CD4-positive, alpha-beta T cell treated with Interleukin-15 for 4 hours (primary cell): ENCODE measurements at regions not wholly inside any gene's neighbourhood (a gene's known extent, or its start where the extent isn't known, plus 50 kb on each side); places are given as distances from the start of the nearest gene placed in this dataset.

ENCODE experiments used
- DNase-seq: peaks from one replicate; pipeline ENCODE4 v3.0.0-alpha.2; 2020; ENCODE audit warnings: low spot score

DNA sequence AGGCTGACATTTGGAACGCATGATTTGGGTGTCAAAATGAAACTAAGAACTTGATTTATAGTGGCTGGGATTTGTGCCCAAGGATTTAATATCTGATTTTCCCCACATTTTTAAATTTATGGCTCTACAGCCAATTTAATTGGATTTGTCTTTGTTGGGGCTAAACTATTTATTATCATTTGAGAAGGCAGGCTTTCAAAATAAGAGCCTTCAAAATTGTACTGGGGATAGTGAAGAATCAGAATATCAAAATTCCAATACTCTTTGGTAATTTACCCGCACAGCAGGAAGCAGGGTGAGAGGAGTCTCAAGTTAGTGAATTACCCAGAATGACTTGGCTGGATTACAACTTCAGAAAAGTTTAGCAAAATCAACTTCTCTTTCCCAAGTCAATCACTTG lies 278.1 kb downstream of the LRATD1 start:
- DNase-seq = no peak

DNA sequence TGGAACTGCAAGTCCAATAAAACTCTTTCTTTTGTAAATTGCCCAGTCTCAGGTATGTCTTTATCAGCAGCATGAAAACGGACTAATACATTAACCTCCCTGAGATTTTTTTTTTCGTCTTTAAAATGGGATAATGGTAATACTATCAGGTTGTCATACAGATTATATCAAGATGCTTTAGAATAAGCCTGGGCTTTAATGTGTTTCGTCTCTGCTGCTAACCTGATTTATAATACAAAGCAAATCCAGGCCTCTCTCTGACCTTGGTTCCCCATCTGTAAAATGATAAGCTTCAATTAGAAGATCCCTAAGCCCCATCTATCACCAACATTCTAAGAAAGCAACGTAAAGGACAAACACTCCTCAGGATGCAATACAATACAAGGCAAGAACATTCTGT lies 283.5 kb downstream of the LRATD1 start:
- no peak for DNase-seq

DNA sequence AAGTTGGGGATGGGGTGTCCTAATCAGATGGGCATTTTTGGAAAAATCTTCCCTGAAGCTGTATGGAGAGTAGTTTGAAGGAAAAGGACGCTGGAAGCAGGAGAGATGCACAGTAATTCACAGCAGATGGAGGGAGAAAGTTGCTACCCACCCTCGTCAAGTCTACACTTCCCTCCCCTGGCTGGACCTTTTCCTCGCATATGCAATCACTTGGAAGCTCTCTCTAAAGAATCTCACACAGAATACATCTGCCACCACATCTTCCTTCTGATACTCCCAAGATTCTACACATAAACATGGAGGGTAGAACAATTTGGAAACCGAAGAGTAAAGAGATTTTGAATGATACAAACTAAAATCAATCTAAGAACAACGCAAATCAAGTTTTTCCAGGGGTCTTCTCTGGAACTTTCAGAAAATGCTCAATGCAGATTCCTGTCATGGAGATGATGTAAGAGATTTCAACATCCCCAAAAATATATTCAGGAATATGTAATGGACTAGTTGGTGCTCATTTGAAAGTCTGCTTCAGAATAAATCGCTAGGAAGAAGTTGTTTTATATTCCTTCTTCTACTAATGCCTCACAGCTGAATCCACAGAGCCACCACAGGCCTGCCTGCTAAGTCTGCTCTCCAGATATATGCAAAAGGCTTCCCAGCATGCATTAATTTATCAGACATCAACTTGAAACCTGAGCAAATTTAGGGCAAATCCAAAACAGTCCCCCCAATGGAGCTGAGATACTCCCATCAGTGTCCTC lies 291.5 kb downstream of the LRATD1 start:
- DNase-seq = no peak

DNA sequence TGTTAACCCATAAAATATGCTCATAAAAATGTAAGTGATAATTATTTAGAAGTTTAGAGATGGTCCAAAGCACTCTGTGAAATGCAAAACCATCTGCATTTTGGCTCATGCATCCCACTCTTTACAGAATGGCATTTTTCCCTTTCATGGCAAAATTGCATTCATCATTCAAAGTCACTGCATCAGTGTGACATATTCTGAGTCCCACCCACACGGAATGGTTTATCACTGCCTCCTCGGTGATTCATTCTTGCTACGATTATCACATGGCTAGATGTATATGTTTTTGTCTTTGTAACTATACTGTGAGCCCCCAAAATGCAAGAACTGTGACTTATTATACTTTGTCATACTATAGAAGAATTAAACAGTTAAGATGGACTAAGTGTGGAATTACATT lies 293.0 kb downstream of the LRATD1 start:
- no peak for DNase-seq

DNA sequence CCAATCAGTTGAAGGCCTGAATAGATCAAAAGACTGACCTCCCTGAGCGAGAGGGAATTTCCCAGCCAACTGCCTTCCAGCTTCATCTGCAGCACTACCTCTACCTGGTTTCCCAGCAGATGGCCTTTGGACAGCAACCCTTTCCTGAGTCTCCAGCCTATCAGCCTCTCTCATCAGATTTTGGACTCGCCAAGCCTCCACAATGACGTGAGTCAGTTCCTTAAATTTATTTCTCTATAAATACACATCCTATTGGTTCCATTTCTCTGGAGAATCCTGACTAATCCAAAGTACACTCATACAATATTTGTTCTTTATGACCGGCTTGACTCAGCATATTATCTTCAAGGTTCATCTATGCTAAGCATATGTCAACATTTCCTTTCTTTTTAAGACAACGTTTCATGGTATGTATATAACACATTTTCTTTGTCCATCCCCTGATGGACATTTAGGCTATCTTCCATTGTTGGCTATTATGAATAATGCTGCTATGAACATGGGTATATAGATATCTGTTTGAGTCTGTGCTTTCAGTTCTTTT lies 294.6 kb downstream of the LRATD1 start:
- no peak for DNase-seq

DNA sequence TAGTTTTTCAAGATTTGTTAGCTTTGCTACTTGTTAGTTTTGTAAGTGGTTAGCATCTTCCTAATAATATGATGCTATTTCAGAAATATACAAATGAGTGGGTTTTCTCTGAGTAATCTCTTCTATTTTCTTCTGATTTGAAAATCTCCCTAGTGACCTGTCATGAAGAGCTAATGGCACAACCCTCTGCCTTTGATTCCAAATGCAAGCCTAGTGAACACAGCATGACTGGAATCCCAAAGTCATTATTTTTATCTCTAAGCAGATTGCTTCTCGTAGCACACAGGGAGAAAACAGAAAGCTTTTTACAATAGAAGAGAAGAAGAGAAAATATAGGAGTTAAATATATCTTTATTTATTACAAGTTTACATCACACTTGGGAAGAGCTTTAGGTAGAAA lies 295.5 kb downstream of the LRATD1 start:
- DNase-seq = no peak

DNA sequence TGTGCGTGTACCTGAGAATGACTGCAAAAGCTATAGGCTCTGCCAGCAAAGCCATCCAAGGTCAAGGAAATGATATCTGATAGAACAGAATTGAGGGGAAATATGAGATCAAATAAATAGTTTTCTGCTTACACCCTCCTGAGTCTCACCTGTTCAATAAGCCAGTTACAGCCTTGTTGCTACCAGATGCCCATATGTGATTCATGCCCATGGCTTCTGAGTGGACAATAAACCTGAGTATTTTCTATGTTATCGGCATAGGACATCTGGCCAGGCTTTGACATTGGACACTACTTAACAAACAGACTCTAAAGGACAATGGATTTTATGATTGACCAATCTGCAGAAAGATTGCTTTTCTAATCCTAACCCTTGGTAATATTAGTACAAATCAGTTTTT lies 297.9 kb downstream of the LRATD1 start:
- no peak for DNase-seq

DNA sequence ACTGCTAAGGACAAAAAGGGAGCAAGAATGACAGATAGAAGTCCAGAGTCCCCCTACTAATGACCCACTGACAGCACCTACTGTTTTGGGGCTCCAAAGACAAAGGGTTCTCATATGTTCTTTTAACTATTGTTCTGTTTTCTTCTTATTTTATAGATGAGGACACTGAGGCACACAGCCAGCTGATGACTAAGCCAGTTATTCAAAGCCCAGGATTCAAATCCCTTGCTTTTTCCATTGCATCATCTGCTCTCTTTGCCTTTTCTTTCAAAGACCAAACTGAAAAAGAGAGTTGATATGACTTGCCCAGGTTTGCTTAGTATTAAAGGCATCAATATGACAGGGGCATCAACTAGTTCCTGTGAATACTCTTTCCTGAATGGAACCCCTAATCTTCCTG lies 299.8 kb downstream of the LRATD1 start:
- no peak for DNase-seq

DNA sequence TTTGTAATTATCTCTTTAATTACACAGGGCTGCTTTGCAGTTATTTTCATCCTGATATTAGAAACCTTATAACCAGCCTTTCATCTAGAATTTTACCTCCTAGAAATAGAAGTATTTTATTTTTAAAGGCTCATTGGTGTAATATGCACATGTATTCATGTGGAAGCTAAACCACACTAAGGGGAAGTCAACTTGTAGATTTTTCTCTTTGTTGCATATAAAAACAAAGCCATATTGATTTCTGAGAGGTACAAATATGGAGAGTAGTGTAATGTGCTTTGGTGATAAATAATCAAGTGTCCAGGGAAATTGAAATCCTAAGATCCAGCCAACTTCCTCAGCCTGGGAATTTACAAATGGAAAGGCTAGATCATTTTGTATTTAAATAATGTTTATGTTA lies 301.2 kb downstream of the LRATD1 start:
- no peak for DNase-seq

DNA sequence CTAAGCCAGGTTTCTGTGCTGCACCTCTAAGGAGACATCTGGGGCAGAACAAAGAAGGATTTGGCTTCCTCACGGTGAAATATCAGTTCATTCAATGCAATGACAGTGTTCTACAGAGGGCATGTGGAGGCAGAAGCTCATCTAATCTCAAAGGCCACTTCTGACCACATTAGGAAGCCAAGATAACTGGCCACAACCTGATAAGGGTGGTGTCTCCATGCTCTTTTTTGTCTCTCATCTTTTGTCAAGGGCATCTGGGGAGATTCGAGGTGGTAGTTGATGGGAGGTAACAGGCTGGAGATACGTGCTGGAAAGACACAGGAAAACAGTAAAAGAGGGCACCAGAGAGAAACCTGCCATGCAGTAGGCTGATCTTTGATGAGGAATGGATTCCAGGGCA lies 303.9 kb downstream of the LRATD1 start:
- DNase-seq = no peak

DNA sequence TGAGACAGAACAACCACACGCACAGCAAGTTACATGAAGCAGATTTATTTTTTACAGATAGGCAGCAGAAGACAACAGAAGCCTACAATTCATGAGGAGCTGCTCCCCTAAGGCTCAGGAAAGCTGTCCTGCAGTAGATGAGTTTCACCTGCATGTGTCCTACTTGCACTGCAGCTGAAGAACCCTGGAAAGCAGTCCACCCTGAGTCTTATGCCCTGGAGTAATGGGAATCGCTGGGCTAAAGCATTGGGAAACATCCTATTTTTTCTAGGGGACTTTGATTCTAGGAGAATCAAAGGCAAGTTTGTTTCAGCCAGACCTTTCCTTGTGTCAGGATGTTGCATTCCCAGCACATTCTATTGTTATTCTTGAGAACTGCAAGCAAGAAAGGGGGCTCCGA lies 304.8 kb downstream of the LRATD1 start:
- DNase-seq = no peak

DNA sequence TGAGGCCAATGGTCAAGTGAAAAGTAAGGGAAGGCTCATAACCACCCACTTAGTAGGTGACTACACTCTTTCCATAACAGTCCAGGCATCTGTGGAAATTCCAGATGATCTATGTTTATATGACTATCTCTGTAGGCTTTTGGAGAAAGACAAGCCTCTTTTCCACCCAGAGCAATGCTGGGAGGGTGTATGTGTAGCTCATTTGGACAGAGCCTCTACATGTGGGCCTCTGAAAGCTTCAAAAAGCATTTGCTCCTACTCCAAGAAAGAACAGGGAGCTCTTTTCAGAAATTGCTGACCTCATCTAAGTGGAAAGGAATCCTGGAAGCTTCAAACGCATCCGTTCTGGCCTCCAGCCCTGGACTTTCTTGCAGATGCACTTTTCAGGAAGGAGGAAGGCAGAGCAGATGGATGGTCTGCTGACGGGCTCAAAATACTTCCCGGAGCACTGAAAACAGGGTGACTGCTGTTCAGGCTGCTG lies 308.7 kb downstream of the LRATD1 start:
- no peak for DNase-seq

DNA sequence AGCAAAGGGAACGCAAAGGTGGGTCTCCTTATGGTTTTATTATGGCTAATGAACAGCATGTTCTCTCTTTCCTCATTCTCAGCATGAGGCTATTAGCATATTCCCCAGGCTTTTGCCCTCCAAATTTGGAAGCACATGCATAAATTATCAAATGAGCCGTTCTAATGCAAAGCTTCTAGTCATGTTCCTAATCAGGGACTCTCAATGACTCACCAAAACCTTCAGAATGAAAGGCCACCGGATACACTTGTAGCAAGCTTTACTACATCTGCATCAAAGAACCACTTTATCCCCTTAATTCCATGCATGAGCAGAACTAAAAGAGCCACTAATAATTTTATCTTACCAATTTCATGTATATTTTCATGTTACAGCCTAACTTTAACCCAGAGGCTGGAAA lies 310.5 kb downstream of the LRATD1 start:
- DNase-seq = no peak

DNA sequence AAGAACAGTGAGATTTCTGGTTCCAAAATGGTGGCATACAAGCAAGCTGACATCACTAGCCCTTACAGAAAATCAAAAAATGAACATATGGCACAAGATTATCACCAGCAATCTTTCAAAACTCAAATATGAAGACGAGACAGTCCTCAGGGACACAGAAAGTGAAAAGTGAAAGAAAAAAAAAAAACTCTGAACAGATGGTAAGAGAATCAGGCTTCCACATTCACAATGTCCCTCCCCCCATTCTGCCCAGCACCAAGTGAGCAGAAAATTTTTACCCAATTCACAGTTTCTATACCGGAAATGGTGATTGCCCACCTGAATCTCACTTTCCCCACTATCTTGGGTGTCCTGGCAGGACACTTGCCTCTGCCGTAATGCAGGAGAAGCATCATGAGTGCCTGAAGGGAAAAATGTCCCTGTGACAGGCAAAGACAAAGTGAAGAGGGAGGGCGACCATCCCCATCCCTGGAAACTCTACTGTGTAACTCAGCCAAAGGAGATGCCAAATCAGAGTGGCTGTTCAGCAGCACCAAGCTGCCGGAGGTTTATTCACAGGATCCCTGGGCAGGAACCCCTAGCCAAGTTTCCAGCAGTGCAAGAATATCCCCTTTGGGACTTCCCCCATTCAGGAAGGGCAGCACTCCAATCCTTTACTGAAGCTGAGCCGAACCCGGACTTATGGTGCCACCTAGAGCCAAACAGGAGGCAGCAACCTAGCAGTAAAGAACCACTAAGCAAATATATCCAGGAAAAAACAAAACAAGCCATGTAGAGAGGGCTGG lies 312.2 kb downstream of the LRATD1 start:
- DNase-seq = no peak

DNA sequence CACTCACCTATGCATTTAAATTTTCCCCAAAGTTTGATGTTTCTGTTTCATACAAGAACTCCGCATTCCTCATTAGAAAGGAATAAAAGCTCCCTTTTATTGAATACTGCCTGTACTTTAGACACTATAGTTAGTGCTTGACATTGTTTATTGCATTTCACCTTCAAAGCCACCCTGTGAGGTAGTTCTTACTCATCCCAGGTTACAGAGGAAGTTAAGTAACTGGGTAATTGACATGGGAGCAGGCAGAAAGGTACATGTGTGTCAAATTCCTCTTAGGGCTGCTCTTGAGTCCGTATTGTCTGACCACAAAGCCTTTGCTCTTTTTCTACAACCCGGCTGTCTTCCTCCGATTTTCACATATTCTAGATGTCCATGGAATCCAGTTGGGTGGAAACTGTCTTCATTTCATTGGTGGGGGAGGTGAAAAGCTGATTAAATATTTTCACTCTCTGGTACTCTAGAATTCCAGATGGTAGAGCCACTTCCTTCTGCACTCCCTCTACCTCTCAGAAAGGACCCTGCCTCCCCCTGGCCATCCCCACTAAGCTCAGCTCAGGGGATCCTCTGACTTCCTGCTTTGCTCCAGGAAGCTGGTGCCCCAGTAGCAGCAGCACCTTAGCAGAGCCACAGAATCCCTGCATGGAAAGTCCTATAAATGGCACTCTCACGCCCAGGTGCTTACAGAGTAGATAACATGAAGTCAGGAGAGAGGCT lies 319.2 kb downstream of the LRATD1 start:
- no peak for DNase-seq

DNA sequence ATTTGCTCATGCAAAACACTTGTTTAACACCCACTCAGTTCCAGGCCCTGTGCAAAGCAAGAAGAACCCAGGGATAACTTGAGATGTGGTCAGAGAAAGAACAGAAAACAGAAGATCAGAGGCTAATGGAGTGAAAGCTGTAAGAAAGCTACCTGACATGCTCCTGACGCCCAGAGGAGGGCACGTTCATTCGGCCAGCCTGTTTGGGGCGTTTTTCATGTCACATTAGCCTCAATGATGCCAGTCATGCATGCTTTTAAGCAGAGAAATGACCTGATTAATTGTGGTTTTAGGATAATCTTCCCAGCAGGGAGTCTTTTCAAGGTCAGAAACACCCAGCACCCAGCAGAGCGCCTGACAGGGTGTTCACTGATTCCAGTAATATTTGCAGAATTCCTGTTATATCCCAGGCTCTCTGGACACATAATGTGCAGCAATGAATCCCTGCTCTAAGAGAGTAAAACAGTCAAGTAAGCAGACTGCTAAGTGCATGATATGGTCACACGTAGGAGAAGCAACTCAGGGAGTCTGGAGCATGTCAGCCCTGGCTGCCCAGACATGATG lies 320.0 kb downstream of the LRATD1 start:
- DNase-seq = no peak

DNA sequence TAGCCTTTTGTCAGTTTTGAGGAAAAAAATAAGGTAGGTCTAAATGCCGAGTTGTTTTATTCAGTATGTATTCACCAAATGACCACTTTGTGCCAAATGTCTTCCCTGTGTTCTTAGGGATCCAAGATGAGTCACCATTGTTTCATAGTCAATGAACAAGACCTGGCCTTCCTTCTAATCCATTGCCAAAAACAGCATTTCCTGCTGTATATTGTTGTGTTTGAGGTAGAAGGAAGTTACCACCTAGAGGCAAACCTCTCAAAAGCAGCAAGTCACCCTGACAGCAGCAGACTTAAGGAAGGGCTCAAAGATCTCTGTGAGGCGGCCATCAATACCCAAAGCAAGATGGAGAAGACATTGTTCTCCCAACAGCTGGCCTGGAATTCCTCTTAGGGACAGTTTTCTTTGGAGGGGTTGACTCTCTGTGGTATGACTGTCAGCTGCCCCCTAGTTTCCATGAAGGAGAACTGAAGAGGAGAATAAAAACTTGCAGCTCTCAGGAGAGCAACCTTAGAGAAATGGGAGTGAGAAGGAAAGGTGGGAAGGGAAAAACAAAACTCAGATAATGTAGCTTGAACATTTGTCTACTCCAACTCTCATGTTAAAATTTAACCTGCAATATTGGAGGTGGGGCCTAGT lies 328.3 kb downstream of the LRATD1 start:
- DNase-seq = no peak

DNA sequence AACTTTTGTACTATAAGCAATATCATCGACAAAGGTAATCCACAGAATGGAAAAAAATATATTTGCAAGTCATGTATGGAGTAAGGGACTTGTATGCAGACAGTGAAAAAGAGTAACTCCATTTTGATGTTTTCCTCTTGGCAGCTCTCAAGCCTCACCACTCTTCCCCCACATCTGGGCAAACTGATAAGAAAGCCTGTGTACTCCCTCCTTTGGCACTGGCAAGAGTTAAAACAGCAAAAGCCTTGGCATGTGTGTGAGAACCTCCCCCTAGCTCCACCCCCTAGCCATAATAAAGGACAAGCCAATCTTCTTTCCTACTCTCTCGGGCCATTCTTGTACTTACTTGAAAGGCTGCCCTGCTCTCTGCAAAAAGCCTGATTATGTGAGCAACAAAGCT lies 335.2 kb downstream of the LRATD1 start:
- no peak for DNase-seq

DNA sequence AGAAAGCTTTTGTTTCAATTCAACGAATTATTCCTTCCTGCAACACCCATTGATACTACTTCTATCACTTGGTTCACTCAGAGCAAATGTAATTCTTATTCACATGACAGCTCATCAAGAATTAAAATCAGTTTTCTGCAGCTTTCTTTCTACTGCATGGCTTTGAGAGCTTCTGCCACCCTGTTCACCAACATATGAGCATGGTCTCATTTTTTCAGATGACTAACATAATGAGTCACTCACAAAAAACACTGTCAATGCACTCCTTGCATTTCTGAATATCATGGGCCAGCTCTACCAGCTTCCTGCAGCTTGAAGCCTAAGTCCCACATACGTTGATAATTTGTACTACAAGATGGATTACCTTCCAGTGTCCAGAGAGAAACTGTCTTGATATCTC lies 342.9 kb downstream of the LRATD1 start:
- DNase-seq = no peak

DNA sequence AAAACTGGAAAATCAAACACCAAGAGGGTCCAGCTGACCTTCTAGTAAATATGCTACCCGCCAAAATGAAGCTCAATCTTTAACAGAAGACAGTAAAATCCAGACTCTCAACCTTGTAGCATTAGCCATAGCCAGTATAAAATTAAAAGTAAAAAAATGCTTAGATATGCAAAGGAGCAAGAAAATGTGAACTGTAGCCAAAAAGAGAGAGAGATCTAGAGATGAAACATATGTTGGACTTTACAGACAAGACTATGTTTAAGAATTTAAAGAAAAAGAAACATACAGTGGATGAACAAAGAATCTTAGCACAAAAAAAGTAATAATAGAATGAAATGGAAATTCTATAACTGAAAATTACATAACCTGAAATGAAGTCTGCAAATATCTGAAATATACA lies 344.5 kb downstream of the LRATD1 start:
- no peak for DNase-seq

DNA sequence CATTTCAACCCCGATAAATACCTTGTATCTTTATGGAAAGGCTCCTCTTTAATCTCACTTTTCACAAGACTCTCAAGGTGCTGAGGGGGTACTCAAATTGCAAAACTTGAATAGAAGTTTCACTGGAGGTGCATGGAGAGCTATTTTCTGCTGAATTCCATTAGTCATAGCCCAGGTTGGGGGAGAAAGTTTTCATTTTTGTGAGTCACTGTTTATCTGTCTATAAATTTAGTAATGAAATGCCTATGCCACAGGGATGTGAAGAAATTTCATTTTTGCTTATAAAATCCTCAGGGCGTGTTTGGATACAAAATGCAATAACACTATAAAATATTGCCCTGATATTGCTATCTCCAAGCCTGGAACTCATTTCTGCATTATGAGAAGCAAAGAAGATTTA lies 346.3 kb downstream of the LRATD1 start:
- no peak for DNase-seq

DNA sequence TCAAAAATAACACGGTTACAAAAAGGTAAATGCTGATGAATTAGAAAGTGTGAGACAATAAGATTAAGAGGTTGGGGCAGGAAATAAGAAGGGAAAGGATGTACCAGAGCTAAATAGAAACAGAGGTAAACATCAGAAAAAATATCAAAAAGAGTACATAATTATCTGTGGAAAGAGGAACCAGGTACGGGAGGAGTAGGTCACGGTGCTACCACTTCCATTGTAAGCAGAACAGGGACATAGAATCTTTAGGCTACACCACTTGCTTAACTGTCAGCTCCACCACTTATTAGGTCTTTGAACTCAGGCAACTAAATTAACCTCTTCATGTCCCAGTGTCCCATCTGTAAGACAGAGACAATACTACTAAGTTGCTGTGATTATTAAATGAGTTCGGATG lies 350.3 kb downstream of the LRATD1 start:
- DNase-seq = no peak
